Astrocyte of the cerebellum (primary cell): ENCODE measurements at regions not wholly inside any gene's neighbourhood (a gene's known extent, or its start where the extent isn't known, plus 50 kb on each side); places are given as distances from the start of the nearest gene placed in this dataset.

Source experiments
- DNase-seq: peaks from one replicate; pipeline ENCODE4 v3.0.0-alpha.2; 2011; ENCODE audit warnings: low read depth
- H3K4me3 ChIP-seq: 2 replicates; pipeline ENCODE4 v1.5.1; 2011; ENCODE audit warnings: mild to moderate bottlenecking, low read depth, low read length, moderate library complexity
- in situ Hi-C: cut with HindIII; loops from 2 replicates; pipeline ENCODE4 v1.10.0; 2017; ENCODE audit warnings: low sequenced_read_pairs
- TF ChIP-seq, protein P1 (sequence below): IDR thresholded peaks from 2 replicates; pipeline ENCODE4 v1.5.1; 2012; ENCODE audit warnings: low read length, low read depth, moderate library complexity, mild to moderate bottlenecking; ENCODE audit errors: missing control alignments

DNA sequence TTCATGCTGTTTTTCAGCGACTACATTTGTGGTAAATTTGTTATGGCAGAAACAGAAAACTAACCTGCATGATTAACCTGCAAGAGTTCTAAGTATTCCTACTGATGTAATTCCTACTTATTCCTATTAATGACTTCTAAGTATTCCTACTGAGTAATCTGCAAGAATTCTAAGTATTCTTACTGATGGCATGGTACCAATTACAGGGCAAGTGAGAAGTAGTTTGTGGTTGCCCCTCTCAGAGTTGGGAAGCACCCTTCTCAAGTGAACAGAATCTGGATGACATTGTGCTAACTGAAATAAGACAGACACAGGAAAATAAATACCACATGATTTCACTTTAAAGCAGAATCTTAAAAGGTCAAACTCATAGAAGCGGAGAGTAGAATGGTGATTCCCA, 100.9 kb upstream of the CPNE8 start:
- in situ Hi-C loops = no loop called here
- H3K4me3 ChIP-seq = no peak overlapping the region
- TF ChIP-seq, protein P1, sequence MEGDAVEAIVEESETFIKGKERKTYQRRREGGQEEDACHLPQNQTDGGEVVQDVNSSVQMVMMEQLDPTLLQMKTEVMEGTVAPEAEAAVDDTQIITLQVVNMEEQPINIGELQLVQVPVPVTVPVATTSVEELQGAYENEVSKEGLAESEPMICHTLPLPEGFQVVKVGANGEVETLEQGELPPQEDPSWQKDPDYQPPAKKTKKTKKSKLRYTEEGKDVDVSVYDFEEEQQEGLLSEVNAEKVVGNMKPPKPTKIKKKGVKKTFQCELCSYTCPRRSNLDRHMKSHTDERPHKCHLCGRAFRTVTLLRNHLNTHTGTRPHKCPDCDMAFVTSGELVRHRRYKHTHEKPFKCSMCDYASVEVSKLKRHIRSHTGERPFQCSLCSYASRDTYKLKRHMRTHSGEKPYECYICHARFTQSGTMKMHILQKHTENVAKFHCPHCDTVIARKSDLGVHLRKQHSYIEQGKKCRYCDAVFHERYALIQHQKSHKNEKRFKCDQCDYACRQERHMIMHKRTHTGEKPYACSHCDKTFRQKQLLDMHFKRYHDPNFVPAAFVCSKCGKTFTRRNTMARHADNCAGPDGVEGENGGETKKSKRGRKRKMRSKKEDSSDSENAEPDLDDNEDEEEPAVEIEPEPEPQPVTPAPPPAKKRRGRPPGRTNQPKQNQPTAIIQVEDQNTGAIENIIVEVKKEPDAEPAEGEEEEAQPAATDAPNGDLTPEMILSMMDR = no peak
- no peak for DNase-seq

DNA sequence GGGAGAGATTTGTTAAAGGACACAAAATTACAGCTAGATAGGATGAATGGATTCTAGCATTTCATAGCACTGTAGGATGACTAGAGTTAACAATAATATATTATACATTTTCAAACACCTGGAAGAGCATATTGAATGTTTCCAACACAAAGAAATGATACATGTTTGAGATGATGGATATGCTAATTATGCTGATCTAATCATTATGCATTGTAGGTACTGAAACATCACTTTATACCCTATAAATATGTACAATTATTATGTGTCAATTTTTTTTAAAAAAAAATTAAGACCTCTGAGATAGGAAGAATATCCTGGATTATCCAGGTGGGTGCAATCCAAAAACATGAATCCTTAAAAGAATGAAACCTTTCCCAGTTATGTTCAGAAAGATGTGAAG, 100.3 kb upstream of the CPNE8 start:
- H3K4me3 ChIP-seq = no peak overlapping the region
- in situ Hi-C loops = no loop called here
- no peak for DNase-seq
- TF ChIP-seq, protein P1 = no peak

DNA sequence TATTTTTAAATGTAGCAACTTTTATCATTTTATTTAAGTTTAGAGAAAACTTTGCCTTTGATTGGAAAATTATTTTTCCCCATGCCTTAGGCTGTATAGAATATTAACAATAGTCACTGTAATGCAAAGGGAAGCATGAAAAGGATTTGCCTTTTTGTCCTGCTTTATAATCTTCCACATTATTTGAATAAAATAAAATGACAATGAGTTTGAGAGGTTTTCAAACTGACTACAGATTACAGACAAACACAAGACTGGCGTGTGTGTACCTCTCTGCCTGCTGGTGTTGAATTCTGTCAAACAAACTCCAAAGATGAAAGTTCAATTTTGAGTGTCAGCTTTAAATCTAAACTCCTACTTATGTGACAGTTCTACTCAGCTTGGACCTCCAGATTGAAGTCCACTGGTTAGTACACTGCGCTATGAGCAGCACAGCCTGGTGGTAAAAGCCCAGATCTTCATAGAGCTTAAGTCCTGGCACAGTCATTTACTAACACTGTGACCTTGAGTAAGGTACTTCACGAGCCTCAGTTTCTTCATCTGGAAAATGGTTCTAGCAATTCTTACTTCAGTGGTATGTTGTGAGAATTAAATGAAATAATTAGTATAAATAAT, 98.3 kb upstream of the CPNE8 start:
- no peak overlapping the region for H3K4me3 ChIP-seq
- in situ Hi-C loops = no loop called here
- DNase-seq = no peak
- TF ChIP-seq, protein P1 = no peak

DNA sequence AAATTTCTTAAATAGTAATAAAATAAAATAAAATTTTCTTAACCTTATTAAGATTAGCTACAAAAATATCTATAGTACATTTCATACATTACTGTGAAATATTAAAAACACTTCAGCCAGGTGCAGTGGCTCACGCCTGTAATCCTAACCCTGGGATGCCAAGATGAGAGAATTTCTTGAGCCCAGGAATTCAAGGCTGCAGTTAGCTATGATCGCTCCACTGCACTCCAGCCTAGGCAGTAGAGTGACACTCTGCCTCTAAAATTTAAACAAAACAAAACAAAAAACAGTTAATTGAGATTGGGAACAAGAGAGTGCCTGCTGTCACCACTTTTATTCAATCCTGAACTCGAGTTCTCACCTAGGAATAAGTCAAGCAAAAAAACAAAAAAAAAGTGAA, 95.0 kb upstream of the CPNE8 start:
- no peak overlapping the region for H3K4me3 ChIP-seq
- DNase-seq = no peak
- in situ Hi-C loops = no loop called here
- TF ChIP-seq, protein P1 = no peak

DNA sequence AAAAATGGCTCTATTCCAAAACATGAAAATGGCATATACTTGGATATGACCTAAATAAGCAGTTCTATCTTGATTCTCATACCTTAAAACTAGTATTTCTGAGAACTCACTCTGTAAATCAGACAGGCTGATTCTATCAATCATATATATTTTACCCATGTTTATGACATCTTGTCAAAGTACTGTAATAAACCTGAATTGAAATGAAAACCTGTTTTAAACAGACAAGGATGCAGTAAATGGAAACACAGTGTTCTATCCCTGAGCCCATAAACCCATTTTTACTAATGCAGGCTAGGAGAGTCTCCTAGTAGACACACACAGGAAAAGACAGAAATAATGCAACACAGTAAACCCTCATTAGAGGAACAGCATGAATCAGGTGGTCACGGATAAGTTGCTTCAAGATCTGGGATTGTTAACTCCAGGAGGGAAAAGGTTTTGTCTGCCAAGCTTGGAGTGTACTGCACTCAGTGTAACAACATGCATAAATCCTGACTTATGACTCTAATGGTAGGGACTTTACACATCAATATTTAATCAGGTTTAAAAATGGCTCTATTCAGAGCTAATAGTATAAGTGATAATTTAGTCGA, 93.6 kb upstream of the CPNE8 start:
- TF ChIP-seq, protein P1 = no peak
- in situ Hi-C loops = no loop called here
- no peak overlapping the region for H3K4me3 ChIP-seq

DNA sequence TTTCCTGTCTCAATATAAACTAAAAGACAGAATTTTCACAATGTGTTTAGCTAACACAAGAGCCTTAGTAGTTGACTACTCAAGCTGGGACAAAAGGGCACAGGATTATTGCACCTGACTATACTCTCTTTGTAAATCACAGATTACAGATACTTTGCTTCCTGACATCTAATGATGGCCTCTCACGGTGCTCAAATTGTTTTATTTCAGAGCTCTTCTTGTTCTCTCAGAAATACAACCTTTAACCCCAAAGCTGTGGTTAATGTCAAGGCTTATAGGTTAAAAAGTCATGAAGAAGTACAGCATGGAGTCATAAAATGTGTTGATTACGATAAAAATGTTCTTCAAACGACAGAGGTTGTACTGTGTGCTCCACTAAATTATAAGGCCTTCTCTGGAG, 89.9 kb upstream of the CPNE8 start:
- no peak overlapping the region for H3K4me3 ChIP-seq
- TF ChIP-seq, protein P1 = no peak
- no peak for DNase-seq
- in situ Hi-C loops = no loop called here

More for the DNA sequence above, 93.6 kb upstream of the CPNE8 start:
- no peak for DNase-seq
